Stimulated activated CD4-positive, alpha-beta T cell treated with anti-CD3 and anti-CD28 coated beads, Interleukin-4, amount 100 ng/mL, for 4 hours (primary cell): ENCODE measurements at regions not wholly inside any gene's neighbourhood (a gene's known extent, or its start where the extent isn't known, plus 50 kb on each side); places are given as distances from the start of the nearest gene placed in this dataset.

Source experiments
- DNase-seq, 2 experiments: peaks; one replicate each; pipeline ENCODE4 v3.0.0-alpha.2; 2020

DNA sequence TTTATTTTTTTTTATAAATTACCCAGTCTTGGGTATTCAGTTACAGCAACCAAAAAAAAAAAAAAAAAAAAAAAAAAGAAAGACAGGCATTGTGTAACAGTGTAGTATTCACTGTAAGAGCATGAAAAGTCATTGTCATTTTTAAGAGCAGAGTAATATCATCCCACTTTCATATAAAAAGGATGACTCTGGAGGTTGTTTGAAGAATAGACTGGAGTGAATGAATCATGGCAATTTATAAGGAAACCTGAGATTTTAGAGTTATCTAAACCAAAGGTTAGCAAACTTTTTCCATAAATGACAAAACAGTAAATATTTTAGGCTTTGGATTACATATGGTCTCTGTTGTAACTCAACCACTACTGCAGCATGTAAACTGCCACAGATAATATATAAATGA lies 794.9 kb downstream of the NTRK3 start:
- DNase-seq = no peak

DNA sequence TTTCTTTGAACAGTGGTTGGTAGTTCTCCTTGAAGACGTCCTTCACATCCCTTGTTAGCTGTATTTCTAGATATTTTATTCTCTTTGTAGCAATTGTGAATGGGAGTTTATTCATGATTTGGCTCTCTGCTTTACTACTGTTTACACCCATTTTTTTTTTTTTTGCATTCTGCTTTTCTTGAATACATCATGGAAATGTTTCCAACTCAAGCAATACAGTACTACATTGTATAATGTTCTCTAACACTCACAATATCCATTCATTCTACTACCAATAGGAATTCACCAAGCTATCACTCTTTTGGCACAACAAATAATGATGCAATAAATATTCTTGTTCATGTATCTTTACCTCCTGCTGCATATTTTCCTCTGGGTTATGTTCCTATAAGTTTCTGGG lies 801.7 kb downstream of the NTRK3 start:
- no peak for DNase-seq

DNA sequence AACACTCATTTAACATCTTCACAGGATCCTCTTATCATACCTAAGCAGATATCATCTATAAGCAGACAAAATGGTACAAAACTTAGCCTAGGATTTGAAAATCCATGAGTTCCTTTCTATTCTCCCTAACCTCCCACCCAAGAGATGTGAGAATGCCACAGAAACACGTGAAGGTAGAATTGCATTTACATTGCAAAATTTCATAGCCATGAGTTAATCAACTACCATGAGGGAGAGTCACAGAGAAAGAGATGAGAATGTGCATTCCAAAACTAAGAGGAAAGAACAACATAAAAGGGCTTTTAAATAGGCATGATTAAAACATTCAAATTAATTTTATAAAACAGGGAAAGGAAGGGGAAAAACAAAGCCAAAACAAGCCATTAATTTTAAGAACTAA lies 806.2 kb downstream of the NTRK3 start:
- DNase-seq = no peak

DNA sequence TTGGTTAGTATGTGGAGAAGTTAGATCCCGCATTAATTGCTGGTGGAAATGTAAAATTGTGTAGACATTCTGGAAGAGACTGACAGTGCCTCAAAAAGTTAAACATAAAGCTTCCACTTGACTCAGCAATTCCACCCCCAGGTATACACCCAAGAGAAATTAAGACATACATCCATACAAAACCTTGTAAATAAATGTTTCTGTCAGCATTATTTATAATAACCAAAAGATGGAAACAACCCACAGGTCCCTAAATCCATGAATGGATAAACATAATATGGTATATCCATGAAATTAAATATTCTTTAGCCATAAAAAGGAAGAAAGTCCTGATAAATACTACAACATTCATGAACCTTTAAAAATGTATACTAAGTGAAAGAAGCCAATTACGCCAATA lies 817.4 kb downstream of the NTRK3 start:
- no peak for DNase-seq

DNA sequence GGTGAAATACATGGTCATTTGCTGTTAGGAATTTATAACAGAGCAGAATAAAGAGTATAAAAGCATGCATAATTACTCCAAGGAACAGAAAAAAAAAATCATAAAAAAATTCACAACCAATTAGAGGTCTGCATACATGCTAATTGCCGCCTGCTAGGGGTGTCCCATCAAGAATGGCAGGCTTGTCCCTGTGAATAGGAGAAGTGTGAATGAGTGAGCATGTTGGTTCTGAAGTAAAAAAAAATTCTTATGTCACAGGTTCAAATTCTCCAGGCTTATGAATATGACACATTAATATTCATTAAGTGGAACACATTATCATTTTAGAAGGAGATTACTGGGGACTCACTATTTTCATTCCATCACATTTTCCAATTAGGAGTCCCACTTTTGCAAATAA lies 822.7 kb downstream of the NTRK3 start:
- DNase-seq = no peak

DNA sequence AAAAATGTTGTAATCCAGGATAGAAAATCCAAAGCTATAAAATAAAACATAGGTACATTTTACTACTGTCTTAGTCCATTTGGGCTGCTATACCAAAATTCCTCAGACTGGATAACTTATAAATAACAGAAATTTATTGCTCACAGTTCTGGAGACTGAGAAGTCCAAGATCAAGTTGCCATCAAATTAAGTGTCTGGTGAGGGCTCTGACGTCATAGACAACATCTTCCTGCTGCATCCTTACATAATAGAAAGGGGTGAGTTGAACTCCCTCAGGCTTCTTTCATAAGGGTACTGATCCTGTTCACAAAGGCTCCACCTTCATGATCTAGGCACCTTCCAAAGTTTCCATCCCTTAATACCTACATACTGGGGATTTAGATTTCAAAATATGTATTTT lies 826.8 kb downstream of the NTRK3 start:
- DNase-seq = no peak

DNA sequence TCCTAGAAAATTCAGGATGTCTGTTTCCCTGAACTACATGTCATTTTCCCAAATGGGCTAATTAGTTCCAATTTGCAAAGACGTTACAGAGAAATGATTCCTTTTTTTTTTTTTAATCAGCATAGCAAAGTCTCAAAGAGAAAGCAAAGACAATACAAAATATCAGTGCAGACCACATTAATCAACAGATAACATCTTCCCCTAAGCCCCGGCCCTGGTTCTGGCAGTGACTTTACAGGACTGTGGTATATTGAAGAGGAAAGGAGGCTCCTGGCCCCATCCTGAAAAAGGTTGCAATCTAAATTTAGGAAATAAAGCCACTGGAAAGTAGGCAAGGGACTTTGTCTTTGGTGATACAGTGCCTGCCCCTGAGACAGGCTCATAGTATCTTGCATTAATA lies 836.5 kb downstream of the NTRK3 start:
- DNase-seq = no peak

DNA sequence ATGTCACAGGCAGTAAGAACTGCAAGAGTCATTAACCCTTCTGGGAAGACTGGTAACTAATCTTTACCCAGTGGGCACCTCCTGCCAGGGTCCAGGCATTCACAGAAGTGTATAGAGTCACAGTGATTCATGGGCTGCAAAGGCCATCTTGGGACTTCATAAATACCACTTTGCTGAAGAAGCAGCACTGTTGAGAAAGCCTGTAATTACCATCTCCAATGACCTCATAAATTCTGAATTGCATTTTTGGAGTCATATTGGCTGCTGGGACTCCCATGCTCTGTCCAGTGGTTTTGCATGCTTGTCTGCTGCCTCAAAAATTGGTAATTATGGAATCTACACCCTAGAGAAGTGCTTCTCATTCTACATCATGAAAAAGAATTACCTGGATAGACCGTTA lies 837.2 kb downstream of the NTRK3 start:
- no peak for DNase-seq

DNA sequence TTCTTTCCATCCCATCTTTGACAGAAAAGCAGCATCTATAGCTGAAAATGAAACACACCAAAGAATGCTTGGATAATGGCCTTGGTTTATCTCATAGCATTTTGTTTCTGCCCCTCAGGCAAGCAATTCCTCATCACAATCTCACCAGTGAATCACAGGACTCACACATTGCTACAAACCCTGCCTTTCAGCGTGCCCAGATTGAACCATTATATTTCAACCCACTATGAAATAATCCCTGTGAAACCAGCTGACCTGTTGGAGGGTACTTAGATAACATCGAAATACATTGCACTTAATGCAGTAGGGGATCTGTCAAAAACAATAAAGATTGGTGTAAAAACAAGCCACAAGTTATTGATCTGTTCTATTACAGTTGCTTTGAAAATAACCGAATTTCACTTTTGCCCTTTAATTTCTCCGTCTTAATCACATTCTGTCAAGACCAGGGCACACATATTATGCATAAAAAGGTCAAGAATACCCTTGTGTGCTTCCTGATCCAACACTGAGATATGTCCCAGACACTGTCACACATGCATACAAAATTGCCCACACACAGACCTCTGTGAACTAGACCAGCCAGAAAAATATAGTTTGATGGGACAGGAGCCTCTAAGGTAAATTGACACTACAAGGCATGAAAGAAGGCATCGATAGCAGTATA lies 839.8 kb downstream of the NTRK3 start:
- DNase-seq = no peak

DNA sequence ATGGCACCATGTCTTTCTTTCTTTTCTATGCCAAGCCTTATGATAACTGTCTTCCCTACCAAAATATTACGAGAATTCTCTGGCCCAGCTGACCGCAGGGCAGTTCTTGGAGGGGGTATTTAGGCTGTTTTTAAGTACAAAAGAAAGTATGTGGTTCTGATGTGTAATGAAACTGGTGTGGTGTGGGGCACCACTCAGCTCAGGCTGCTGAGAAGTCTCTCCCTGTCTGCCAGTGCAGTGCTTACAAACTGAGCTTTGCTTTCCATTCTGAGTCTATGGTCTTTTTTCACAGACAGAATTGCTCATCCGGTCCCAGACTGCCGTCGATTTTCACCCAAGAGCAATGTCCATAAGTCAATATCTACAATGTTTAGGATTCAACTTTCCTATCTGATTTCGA lies 847.6 kb downstream of the NTRK3 start:
- DNase-seq = no peak

DNA sequence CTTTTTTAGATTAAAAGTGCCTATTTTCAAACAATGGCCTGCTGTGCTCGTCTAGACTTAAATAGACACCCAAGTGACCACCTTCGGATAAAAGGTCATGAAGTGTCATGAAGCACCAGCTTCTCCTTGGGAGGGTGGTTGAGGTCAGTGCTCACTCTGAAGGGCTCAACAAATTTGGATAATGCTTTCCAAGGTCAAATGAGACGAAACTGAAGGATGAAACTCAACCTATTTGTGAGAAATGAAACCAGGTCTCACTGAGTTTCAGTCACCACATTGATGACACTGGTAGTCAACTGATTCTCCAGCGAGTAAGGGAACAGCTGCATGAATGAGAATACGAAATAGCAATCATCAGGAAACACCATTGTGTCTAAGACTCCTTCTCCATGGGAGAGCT lies 852.6 kb downstream of the NTRK3 start:
- DNase-seq = no peak

DNA sequence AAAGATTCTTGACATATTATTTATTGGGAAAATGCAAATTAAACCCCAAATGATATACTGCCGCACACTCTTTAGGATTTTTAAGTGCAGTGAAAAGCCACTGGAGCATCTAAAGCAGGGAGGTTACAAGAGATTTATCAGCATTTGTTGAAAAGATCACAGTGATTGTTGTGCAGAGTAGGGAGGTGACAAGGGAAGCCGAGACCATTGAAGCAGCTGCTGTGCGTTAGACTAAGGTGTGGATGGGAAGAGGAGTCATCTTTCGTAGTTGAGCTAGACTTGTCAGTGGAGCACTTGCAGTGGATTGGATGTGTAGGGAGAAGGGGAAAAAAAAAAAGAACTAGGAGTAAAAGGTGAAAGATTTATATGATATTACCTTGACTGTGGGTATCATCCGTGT lies 854.6 kb downstream of the NTRK3 start:
- no peak for DNase-seq

DNA sequence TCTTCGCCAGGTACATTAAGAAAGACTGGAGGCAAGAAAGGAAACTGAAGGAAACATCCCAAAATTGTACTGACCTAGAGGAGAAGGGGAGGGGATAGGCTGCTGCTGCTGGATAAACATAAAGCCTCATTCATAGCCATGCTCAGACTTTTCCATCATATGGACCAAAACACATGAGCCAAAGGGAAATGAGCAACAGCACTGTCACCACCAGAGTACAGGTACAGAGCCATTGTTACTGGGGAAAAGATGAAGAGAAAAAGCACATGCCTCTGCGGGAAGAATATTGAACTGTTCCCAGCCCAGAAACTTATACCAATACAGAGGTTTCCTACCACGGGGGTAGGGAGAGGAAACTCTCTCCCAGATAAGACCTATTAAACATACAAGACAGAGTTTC lies 861.9 kb downstream of the NTRK3 start:
- DNase-seq = no peak

DNA sequence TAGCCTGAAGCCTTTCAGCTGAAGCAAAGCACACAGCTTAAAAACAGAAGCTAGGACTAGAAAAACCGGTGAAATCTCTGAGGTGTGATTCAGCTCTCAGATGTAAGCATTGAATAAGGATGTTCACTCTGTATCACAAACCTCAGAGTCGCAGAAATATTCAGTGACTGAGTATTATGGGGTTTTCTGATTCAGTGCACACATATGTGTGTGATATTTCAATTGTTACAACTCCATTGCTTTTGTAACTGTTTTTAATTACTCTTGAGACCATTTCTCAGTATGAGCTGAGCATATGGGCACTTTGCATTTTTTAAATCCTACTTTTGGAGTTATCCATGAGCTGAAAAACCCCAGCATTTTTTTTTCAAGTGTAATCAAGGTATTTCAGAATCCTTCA lies 868.8 kb downstream of the NTRK3 start:
- no peak for DNase-seq

DNA sequence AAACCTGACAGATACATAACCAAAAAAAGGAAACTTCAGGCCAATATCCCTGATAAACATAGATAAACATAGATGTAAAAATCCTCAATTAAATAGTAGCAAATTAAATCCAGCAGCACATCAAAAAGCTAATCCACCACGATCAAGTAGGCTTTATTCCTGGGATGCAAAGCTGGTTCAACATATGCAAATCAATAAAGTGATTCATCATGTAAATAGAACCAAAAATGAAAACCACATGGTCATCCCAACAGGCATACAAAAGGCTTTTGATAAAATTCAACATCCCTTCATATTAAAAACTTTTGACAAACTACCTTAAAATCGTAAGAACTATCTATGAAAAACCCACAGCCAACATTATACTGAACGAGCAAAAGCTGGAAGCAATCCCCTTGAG lies 882.2 kb downstream of the NTRK3 start:
- DNase-seq = no peak

DNA sequence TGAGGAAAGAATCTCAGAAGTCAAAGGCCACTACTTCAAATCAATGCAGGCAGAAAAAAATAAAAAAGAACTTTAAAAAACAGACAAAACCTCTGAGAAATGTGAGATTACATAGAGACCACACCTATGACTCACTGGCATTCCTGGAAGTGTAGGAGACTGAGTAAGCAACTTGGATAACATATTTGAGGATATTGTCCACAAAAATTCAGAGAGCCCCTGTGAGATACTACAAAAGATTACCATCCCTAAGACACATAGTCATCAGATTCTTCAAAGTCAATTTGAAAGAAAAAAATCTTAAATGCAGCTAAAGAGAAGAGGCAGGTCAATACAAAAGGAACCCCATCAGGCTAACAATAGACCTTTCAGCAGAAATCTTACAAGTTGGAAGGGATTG lies 887.3 kb downstream of the NTRK3 start:
- no peak for DNase-seq

DNA sequence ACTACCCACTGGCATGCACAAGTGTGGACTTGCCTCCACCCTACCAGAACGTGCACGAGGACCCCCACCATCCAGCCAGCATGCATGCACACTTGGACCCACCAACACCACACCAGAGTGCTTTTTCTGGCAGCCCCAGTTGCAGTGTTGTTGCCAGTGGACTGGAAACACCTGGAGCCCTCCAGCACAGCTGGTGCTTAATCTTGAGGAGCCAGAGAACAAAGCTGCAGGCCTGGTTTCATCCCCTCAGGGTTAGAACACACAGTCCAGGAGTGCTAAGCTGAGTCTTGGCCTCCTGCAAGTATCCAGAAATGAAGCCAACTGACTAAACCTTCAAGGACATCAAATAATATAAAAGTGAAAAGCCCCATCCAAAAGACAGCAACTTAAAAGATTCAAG lies 888.0 kb downstream of the NTRK3 start:
- no peak for DNase-seq

DNA sequence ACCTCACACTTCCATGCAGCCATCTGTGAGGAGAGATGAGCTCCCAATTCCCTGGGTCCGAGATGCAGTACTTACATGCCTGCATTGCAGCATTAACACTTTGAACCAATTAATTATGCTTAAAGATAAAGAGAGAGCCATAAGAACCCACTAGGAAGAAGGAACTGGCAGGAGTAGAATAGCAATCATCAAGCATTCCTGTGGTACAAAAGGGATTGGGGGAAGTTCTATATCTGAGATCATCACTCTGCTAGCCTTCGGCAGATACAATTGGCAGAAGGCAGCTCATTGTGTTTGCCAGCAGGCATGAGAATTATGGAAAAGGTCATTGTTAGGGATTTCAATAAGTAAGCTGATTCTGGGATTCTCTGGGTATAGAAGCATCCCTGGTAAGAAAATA lies 891.4 kb downstream of the NTRK3 start:
- DNase-seq = no peak

DNA sequence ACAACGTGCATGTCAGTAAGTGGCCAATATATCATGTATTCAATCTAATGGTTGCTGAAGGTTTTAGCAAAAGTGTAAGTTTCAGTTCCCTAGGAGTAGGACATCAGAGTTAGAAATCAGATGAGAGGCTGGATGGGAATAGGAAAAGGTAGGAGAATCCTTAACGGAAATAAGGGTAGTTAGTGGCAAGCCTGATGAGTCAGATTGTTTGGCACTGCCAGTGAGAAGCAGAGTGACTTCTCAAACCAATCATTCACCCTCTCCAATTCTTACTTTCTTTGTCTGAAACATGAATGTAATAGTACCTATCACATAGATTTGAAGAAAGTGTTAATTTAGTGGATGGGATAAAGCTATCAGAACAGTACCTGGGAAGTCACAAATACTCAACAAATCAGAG lies 894.0 kb downstream of the NTRK3 start:
- no peak for DNase-seq

DNA sequence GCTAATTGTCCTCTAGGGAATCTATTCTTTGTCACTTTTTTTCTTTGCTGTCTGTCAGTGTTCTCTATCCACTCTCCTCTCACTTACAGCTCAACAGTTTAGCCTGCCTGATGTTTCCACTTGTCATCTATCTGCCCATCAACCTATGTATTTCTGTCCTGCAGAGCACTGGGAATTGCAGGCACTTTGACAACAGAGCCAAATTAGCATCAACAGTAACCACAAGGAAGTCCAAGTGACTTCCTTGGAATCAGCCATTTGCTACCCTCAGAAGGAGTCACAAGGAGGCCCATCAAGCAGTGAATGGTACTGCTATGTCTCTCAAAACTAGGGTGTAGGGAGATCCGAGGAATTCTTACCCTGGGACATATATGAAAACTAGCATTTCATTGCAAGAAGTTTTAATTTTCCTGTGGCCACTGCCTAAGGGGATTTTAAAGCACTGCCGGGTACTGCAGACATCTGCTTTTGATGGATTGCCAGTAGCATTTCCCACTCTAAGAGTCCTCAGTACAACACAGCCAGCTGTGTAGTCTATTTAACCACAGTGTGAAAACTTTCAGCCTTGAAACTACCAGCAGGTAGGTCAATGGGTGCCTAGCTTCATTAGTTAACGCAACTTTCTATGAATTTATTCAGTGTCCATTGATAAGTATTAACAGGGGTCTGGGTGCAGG lies 898.8 kb downstream of the NTRK3 start:
- no peak for DNase-seq

DNA sequence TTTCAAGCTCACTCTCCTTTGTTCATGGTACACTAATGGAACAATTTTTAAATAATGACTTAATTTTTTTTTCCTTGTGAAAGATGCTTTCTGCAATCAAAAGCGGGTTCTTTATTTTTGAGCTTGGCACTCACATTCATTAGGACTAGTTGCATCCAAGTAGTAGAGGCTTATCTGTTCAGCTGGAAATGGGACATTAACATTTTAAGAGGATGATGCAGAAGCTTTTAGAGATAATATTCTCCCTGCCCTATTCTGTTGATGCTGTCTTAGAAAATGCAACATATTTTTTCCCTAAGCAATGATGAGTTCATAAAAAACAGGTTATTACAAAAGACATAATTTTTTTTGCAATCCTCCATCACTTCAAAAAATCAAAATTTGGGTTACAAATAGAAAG lies 900.6 kb downstream of the NTRK3 start:
- no peak for DNase-seq

DNA sequence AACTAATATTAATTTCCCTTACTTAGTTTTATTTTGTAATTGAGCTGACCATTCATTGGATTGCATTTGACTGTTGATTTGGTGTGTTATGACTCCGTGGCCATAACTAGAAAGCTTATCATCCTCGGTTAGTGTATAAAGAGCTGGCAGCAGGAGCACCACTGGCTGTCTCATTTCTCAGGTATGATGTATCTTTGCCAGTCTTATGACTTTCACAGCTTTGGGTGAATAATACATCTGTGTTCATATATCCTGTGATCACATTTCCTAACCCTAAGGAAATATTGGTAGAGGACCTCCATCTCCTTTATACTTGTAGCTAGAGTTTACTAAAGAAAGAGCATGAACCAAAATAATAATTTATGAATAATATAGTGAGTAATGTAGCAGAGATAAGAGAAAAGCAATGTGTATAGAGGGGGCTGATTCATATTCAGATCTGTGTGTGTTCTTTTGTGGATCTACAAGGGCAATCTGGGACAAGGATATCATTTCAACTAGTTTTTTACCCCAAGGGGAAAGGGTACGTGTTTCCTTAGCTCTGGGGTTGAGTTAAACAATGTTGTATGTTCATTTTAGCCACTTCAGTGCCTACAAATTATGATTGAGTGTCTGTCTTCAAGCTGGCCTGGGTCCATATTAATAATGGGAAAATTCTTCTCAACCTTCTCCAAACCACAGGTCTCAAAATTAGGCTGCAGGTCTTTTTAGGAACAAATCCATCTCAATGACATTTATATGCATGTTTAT lies 901.7 kb downstream of the NTRK3 start:
- DNase-seq = no peak

DNA sequence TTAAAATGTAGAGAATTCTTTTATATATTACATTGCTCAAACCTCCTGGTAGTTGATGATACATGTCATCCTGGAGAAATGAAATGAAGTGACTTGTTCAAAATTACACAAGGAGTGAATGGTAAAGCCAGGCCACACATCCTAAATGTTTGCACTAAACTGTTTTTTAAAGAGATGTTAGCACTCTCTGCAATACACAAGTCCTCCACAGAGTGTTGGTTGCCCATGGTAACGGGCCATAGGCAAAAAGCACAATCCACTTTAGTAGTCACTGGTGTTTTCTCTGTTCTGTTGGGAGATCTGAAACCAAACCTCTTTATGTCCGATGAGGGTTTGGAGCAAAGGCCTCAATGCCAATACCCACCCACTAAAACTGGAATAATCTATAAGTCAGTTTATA lies 907.4 kb downstream of the NTRK3 start:
- no peak for DNase-seq

DNA sequence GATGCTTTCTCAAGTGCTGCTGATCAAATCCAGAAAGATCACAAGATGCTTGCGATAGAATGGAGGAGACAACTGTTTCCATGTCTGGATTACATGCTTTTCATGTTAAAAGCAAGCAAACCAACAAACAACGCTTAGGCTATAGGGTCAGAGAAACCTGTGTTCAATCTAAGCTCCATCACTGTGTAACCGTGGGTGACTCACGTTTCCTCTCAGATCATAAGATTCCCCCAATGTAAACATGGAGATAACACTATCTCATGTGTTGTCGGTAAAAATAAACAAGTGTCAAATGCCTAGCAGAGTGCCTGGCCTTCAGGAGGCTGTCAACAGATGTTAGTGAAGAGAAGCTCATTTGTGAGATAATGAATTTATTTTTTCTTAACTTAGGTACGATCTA lies 907.8 kb downstream of the NTRK3 start:
- DNase-seq = no peak
